OCI-LY7 (cell line): ENCODE measurements at regions not wholly inside any gene's neighbourhood (a gene's known extent, or its start where the extent isn't known, plus 50 kb on each side); places are given as distances from the start of the nearest gene placed in this dataset.

Experiments
- BruUV-seq: library from RNA; stranded (reverse); fragments of 400-500 nt; replicated peaks from 2 replicates; lab custom pipeline; 2021; lab: Mats Ljungman, UMichigan
- CTCF ChIA-PET: fragments of 300-600 bp; sonication (Branson Sonifier 250); formaldehyde crosslinking; loops from one replicate; lab custom pipeline; 2022; ENCODE audit warnings: antibody characterized with exemption; ENCODE audit not compliant: unreplicated experiment; lab: Charles Lee
- POLR2A ChIA-PET: fragments of 300-600 bp; sonication (Branson Sonifier 250); formaldehyde crosslinking; loops from one replicate; lab custom pipeline; 2022; ENCODE audit warnings: antibody characterized with exemption; lab: Charles Lee
- DNase-seq: peaks from one replicate; pipeline ENCODE4 v3.0.0-alpha.2; 2015; ENCODE audit warnings: low spot score
- H2AFZ ChIP-seq: fragments of 200-600 bp; sonication (generic), shearing (Covaris generic); 2 replicates; pipeline ENCODE4 v1.6.1; 2014; ENCODE audit warnings: mild to moderate bottlenecking, antibody characterized with exemption, low read length, moderate library complexity
- H3K27ac ChIP-seq: fragments of 200-600 bp; sonication (generic); 2 replicates; pipeline ENCODE4 v1.5.1; 2014; ENCODE audit warnings: mixed run types, low read depth, mild to moderate bottlenecking, moderate library complexity, low read length, inconsistent platforms; ENCODE audit not compliant: poor library complexity, severe bottlenecking
- H3K36me3 ChIP-seq: fragments of 200-600 bp; sonication (generic); 2 replicates; pipeline ENCODE4 v1.6.1; 2014; ENCODE audit warnings: mild to moderate bottlenecking, antibody characterized with exemption, low read length, moderate library complexity, mixed read lengths; ENCODE audit not compliant: insufficient read depth
- H3K4me1 ChIP-seq: fragments of 200-600 bp; sonication (generic); 2 replicates; pipeline ENCODE4 v1.5.1; 2014; ENCODE audit warnings: mild to moderate bottlenecking, low read length; ENCODE audit not compliant: insufficient read depth, poor library complexity, severe bottlenecking
- H3K4me2 ChIP-seq: fragments of 200-600 bp; sonication (generic); 2 replicates; pipeline ENCODE4 v1.6.1; 2014; ENCODE audit warnings: mild to moderate bottlenecking, low read length
- H3K4me3 ChIP-seq: fragments of 200-600 bp; sonication (generic); 2 replicates; pipeline ENCODE4 v1.5.1; 2014; ENCODE audit warnings: mild to moderate bottlenecking, low read depth, low read length; ENCODE audit not compliant: poor library complexity, severe bottlenecking
- H3K79me2 ChIP-seq: fragments of 200-600 bp; sonication (generic); 2 replicates; pipeline ENCODE4 v1.6.1; 2016; ENCODE audit warnings: low read depth, mild to moderate bottlenecking, low read length, moderate library complexity, mixed read lengths; ENCODE audit not compliant: insufficient read depth
- H3K9me2 ChIP-seq: fragments of 200-600 bp; sonication (generic); 2 replicates; pipeline ENCODE4 v1.6.1; 2016; ENCODE audit warnings: mild to moderate bottlenecking, low read length, mixed read lengths; ENCODE audit not compliant: insufficient read depth
- H3K9me3 ChIP-seq: fragments of 200-600 bp; sonication (generic); 2 replicates; pipeline ENCODE4 v1.6.1; 2014; ENCODE audit warnings: mild to moderate bottlenecking, mixed run types, low read length, mixed read lengths
- H4K20me1 ChIP-seq: fragments of 200-600 bp; sonication (generic); 2 replicates; pipeline ENCODE4 v1.6.1; 2014; ENCODE audit warnings: mild to moderate bottlenecking, antibody characterized with exemption, low read length, moderate library complexity, mixed read lengths; ENCODE audit not compliant: insufficient read depth
- CTCF ChIP-seq: fragments of 200-600 bp; sonication (generic); conservative IDR thresholded peaks from 2 replicates; pipeline ENCODE4 v1.5.1; 2014; ENCODE audit warnings: mild to moderate bottlenecking, antibody characterized with exemption, low read length, moderate library complexity, mixed read lengths
- EZH2phosphoT487 ChIP-seq: fragments of 200-600 bp; sonication (generic); IDR thresholded peaks from 2 replicates; pipeline ENCODE4 v1.6.1; 2018; ENCODE audit warnings: low read depth, borderline replicate concordance, mild to moderate bottlenecking, mixed run types, antibody characterized with exemption, low read length, moderate library complexity, mixed read lengths
- intact Hi-C: fragments of 100-400 bp; cut with micrococcal nuclease; formaldehyde crosslinking; loops from one replicate; pipeline ENCODE4 v1.10.0; 2022; ENCODE audit not compliant: unreplicated experiment

- no peak overlapping the region for H3K27ac ChIP-seq
- no TSS peak for BruUV-seq
- H4K20me1 ChIP-seq = no peaks in the 10 kb centered on the region
- ChIA-PET CTCF (no interaction called here), POLR2A (no interaction called here)
- no peaks in the 10 kb centered on the region for H3K4me1 ChIP-seq
- no peaks in the 10 kb centered on the region for H3K9me2 ChIP-seq
- TF ChIP-seq EZH2phosphoT487 = no peak
- TF ChIP-seq CTCF = no peak
- H3K36me3 ChIP-seq = no peaks in the 10 kb centered on the region
- DNase-seq = no peak
- no peak overlapping the region for H2AFZ ChIP-seq
- intact Hi-C loops = no loop called here
- H3K4me3 ChIP-seq = no peak overlapping the region
- H3K9me3 ChIP-seq = no peaks in the 10 kb centered on the region
- no peak overlapping the region for H3K4me2 ChIP-seq
- no peaks in the 10 kb centered on the region for H3K79me2 ChIP-seq
Observed at GRCh38 chr11:110883256-110883655, 171.0 kb upstream of the ARHGAP20 start.

DNA sequence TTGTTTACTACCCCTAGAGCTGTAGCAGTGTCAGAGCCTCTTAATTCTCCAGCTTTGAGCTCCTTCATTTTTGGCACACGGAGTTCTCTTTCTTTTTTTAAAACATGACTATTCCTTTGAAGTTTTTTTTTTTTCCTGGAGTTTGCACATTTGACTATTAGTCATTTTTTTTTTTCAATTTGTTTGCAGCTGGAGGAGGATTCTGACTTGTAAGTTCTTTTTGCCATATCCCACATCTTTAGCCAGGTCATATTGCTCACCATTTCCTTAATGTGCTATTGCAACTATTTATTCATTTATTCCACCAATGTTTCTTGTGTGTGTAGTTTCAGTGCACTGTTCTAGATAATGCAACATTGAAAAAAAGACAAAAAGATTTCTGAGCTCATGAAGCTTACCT, 166.3 kb upstream of the ARHGAP20 start:
- Histone ChIP-seq H3K9me3 (no peaks in the 10 kb centered on the region), H3K4me2 (no peak overlapping the region), H3K27ac (no peak overlapping the region), H2AFZ (no peak overlapping the region), H3K79me2 (no peaks in the 10 kb centered on the region), H4K20me1 (no peaks in the 10 kb centered on the region), H3K4me1 (no peaks in the 10 kb centered on the region), H3K4me3 (no peak overlapping the region), H3K36me3 (no peaks in the 10 kb centered on the region), H3K9me2 (no peaks in the 10 kb centered on the region)
- ChIA-PET CTCF (no interaction called here), POLR2A (interaction anchor here (0.7 to 0.8 kb wide), 2 partner anchors 11 to 110 kb away, joined by 3 to 6 read pairs; no protein-coding TSS in a partner anchor)
- BruUV-seq = no TSS peak
- intact Hi-C loops = no loop called here
- no peak for TF ChIP-seq EZH2phosphoT487
- no peak for TF ChIP-seq CTCF
- DNase-seq = no peak

DNA sequence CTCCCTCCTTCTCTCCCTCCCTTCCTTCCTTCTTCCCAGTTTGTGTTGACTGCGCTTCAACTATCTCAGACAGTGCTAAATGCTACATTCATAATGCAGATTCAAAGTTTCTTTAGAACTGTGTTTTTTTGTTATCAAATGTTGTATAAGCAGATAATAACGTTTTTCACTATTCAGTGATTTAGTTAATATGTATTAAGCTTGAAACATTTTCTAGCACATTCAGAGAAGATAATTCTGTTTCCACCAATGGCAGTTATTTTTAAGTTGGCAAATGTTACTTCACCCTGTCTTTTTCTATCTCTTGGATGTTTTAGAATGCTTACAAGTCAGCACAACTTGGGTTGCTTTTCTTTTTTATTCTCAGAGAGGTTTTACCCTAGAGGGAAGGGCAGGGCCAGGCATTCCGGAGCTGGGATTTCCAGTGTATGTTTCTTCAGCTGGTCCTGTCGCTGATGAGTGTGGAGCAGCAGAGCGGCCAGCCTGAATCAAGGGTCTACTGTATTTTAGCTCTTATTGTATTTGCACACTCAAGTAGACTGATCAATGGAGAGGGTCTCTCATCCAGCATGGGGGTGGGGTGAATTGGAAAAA, 162.3 kb upstream of the ARHGAP20 start:
- H3K9me3 ChIP-seq = no peaks in the 10 kb centered on the region
- H3K4me1 ChIP-seq = no peaks in the 10 kb centered on the region
- H3K9me2 ChIP-seq = no peaks in the 10 kb centered on the region
- TF ChIP-seq EZH2phosphoT487 = no peak
- TF ChIP-seq CTCF = no peak
- no peak overlapping the region; the same call in 1 of the 2 replicates for H2AFZ ChIP-seq
- H3K36me3 ChIP-seq = no peaks in the 10 kb centered on the region
- CTCF ChIA-PET = no interaction called here
- H3K4me3 ChIP-seq = no peak overlapping the region
- BruUV-seq = no TSS peak
- no peak overlapping the region for H3K27ac ChIP-seq
- no peak overlapping the region for H3K4me2 ChIP-seq
- intact Hi-C loops = no loop called here
- no peak for DNase-seq
- POLR2A ChIA-PET = interaction anchor here (0.8 to 3.5 kb wide), 3 partner anchors 9 to 42 kb away, joined by 3 to 11 read pairs (median 5); no protein-coding TSS in a partner anchor
- no peaks in the 10 kb centered on the region for H3K79me2 ChIP-seq
- no peaks in the 10 kb centered on the region for H4K20me1 ChIP-seq
